ENCODE measurements at regions not wholly inside any gene's neighbourhood (a gene's known extent, or its start where the extent isn't known, plus 50 kb on each side); places are given as distances from the start of the nearest gene placed in this dataset.

GRCh38 chr1:4144349-4144971 is 244.4 kb upstream of the C1orf174 start:
- DNase-seq: no peak

- DNase-seq: no peak
These were observed 246.0 kb upstream of the C1orf174 start for GRCh38 chr1:4146101-4146500.

- no peak for DNase-seq
These were observed 246.5 kb upstream of the C1orf174 start for GRCh38 chr1:4146614-4147013.

- no peak for DNase-seq
These were observed 247.4 kb upstream of the C1orf174 start for GRCh38 chr1:4147509-4147908.

- DNase-seq: no peak
These were observed 249.2 kb upstream of the C1orf174 start for GRCh38 chr1:4149281-4149680.

GRCh38 chr1:4149831-4150230 is 249.8 kb upstream of the C1orf174 start:
- no peak for DNase-seq

GRCh38 chr1:4150262-4150661 is 250.2 kb upstream of the C1orf174 start:
- no peak for DNase-seq

- no peak for DNase-seq
These were observed 252.2 kb upstream of the C1orf174 start for GRCh38 chr1:4152266-4152665.

- DNase-seq: no peak
These were observed 253.5 kb upstream of the C1orf174 start for GRCh38 chr1:4153571-4153970.

GRCh38 chr1:4156241-4156973 is 256.3 kb upstream of the C1orf174 start:
- DNase-seq: no peak

GRCh38 chr1:4160181-4160580 is 260.1 kb upstream of the C1orf174 start:
- DNase-seq: no peak

- no peak for DNase-seq
These were observed 261.4 kb upstream of the C1orf174 start for GRCh38 chr1:4161366-4162006.

GRCh38 chr1:4164965-4165364 is 264.9 kb upstream of the C1orf174 start:
- DNase-seq: no peak

- DNase-seq: no peak
These were observed 265.7 kb upstream of the C1orf174 start for GRCh38 chr1:4165686-4166300.

GRCh38 chr1:4166713-4167112 is 266.6 kb upstream of the C1orf174 start:
- no peak for DNase-seq

- no peak for DNase-seq
These were observed 269.9 kb upstream of the C1orf174 start for GRCh38 chr1:4169991-4170390.

- no peak for DNase-seq
These were observed 270.7 kb upstream of the C1orf174 start for GRCh38 chr1:4170548-4171340.

- DNase-seq: no peak
These were observed 271.7 kb upstream of the C1orf174 start for GRCh38 chr1:4171480-4172450.

GRCh38 chr1:4172644-4173599 is 272.9 kb upstream of the C1orf174 start:
- DNase-seq: no peak

GRCh38 chr1:4173731-4174130 is 273.7 kb upstream of the C1orf174 start:
- DNase-seq: no peak
